ENCODE measurements at regions not wholly inside any gene's neighbourhood (a gene's known extent, or its start where the extent isn't known, plus 50 kb on each side); places are given as distances from the start of the nearest gene placed in this dataset.

DNA sequence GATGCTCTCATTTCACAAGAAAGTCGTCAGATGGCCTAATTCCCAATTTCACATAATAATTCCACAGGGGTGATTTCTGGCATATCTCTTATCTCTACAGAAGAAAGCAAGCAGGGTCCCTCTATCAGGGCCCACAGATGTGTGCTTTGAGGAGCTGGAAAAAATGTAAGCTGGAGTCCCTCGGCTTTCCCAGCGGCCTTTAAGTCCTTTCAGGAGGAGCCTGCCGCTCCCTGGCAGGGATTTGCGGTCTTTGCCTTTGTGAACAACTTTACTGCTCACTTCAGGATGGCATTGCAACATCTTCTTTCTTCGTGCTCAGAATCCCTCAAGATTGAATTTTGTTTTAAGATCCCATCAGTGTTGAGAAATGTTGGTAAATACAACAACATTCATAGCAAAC is 83.0 kb downstream of the FZD10 start (continued):
- no peak for TF ChIP-seq ZNF318 (CRISPR knock-in tag; IDR thresholded peaks at IDR 0.05)
- TF ChIP-seq CENPT (CRISPR knock-in tag; IDR thresholded peaks at IDR 0.05; ENCODE audit: low read depth), result no peak
- no peak for TF ChIP-seq ETS1 (CRISPR knock-in tag; IDR thresholded peaks at IDR 0.05)
- TF ChIP-seq ZNF263 (CRISPR knock-in tag; IDR thresholded peaks at IDR 0.05), result no peak
- TF ChIP-seq, protein P1, sequence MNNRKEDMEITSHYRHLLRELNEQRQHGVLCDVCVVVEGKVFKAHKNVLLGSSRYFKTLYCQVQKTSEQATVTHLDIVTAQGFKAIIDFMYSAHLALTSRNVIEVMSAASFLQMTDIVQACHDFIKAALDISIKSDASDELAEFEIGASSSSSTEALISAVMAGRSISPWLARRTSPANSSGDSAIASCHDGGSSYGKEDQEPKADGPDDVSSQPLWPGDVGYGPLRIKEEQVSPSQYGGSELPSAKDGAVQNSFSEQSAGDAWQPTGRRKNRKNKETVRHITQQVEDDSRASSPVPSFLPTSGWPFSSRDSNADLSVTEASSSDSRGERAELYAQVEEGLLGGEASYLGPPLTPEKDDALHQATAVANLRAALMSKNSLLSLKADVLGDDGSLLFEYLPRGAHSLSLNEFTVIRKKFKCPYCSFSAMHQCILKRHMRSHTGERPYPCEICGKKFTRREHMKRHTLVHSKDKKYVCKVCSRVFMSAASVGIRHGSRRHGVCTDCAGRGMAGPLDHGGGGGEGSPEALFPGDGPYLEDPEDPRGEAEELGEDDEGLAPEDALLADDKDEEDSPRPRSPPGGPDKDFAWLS (CRISPR knock-in tag; IDR thresholded peaks at IDR 0.05; ENCODE audit: borderline replicate concordance), result no peak
- TF ChIP-seq CHD2 (IDR thresholded peaks at IDR 0.05; ENCODE audit: low read depth, low read length), result no peak
- TF ChIP-seq, protein P2, sequence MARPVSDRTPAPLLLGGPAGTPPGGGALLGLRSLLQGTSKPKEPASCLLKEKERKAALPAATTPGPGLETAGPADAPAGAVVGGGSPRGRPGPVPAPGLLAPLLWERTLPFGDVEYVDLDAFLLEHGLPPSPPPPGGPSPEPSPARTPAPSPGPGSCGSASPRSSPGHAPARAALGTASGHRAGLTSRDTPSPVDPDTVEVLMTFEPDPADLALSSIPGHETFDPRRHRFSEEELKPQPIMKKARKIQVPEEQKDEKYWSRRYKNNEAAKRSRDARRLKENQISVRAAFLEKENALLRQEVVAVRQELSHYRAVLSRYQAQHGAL (CRISPR knock-in tag; IDR thresholded peaks at IDR 0.05; ENCODE audit: not compliant biosample characterization), result no peak
- TF ChIP-seq SRF (IDR thresholded peaks at IDR 0.05; ENCODE audit: low read depth, low read length), result no peak
- TF ChIP-seq MZF1 (CRISPR knock-in tag; IDR thresholded peaks at IDR 0.05; ENCODE audit: borderline replicate concordance), result no peak
- TF ChIP-seq ZNF547 (CRISPR knock-in tag; IDR thresholded peaks at IDR 0.05), result no peak
- TF ChIP-seq MAFK (conservative IDR thresholded peaks at IDR 0.05 in 1 of 2, IDR thresholded peaks at IDR 0.05 in 1 of 2; ENCODE audit: low read length in 2 of 2), result no peak
- TF ChIP-seq KLF13 (CRISPR knock-in tag; IDR thresholded peaks at IDR 0.05), result no peak
